LHCN-M2 (cell line): ENCODE measurements at regions not wholly inside any gene's neighbourhood (a gene's known extent, or its start where the extent isn't known, plus 50 kb on each side); places are given as distances from the start of the nearest gene placed in this dataset.
A peak's percentile ranks its signal among the peaks of the same experiment; 100 is the strongest.
"Not testable (repeated sequence)": the region's sequence is repeated elsewhere in the genome, so short reads cannot be mapped to it uniquely, and the experiment has no call there.

Source experiments
- DNase-seq: peaks from one replicate; pipeline ENCODE4 v3.0.0-alpha.2; 2012; ENCODE audit warnings: low read depth

GRCh38 chr5:84790406-84790805 is 405.7 kb upstream of the EDIL3 start:
- DNase-seq: no peak

- no peak for DNase-seq
These were observed 398.3 kb upstream of the EDIL3 start for GRCh38 chr5:84783003-84783402.

- peak; percentile 65 for DNase-seq
These were observed 394.5 kb upstream of the EDIL3 start for GRCh38 chr5:84779186-84779585.

- no peak for DNase-seq
These were observed 379.5 kb upstream of the EDIL3 start for GRCh38 chr5:84764227-84764626.

GRCh38 chr5:84758008-84758407 is 373.3 kb upstream of the EDIL3 start:
- DNase-seq: no peak

GRCh38 chr5:84752780-84753179 is 368.1 kb upstream of the EDIL3 start:
- DNase-seq: no peak

- no peak for DNase-seq
These were observed 363.6 kb upstream of the EDIL3 start for GRCh38 chr5:84748313-84748712.

GRCh38 chr5:84746280-84746679 is 361.6 kb upstream of the EDIL3 start:
- not testable (repeated sequence) for DNase-seq

GRCh38 chr5:84741056-84741455 is 356.4 kb upstream of the EDIL3 start:
- DNase-seq: no peak

GRCh38 chr5:84729326-84729725 is 344.6 kb upstream of the EDIL3 start:
- peak; percentile 38 for DNase-seq

GRCh38 chr5:84727708-84728107 is 343.0 kb upstream of the EDIL3 start:
- no peak for DNase-seq

GRCh38 chr5:84725946-84726570 is 341.4 kb upstream of the EDIL3 start:
- DNase-seq: no peak

GRCh38 chr5:84724683-84725082 is 340.0 kb upstream of the EDIL3 start:
- peak; percentile 71 for DNase-seq

GRCh38 chr5:84724181-84724580 is 339.5 kb upstream of the EDIL3 start:
- no peak for DNase-seq

GRCh38 chr5:84718377-84718776 is 333.7 kb upstream of the EDIL3 start:
- no peak for DNase-seq

- DNase-seq: no peak
These were observed 331.0 kb upstream of the EDIL3 start for GRCh38 chr5:84715686-84716085.

GRCh38 chr5:84715091-84715490 is 330.4 kb upstream of the EDIL3 start:
- peak; percentile 54 for DNase-seq

- no peak for DNase-seq
These were observed 324.4 kb upstream of the EDIL3 start for GRCh38 chr5:84709075-84709474.

GRCh38 chr5:84706678-84707641 is 322.3 kb upstream of the EDIL3 start:
- no peak for DNase-seq

- not testable (repeated sequence) for DNase-seq
These were observed 315.9 kb upstream of the EDIL3 start for GRCh38 chr5:84700545-84700944.

- DNase-seq: peak; percentile 33
These were observed 312.0 kb upstream of the EDIL3 start for GRCh38 chr5:84696651-84697050.

GRCh38 chr5:84695330-84695729 is 310.6 kb upstream of the EDIL3 start:
- DNase-seq: no peak

GRCh38 chr5:84693256-84693655 is 308.6 kb upstream of the EDIL3 start:
- no peak for DNase-seq
